Heart left ventricle (tissue), 13 donors: ENCODE measurements at regions not wholly inside any gene's neighbourhood (a gene's known extent, or its start where the extent isn't known, plus 50 kb on each side); places are given as distances from the start of the nearest gene placed in this dataset.

Source experiments
- CTCF ChIP-seq, 12 donors: fragments of 200-600 bp; sonication (generic) in 4 of 12; IDR thresholded peaks; one replicate each; pipeline versions ENCODE4 v1.5.0 to v1.8.0; 2018 to 2022; ENCODE audit warnings: antibody characterized with exemption in 12 of 12, mild to moderate bottlenecking in 5 of 12
- POLR2A ChIP-seq, 2 donors: fragments of 450-650 bp; IDR thresholded peaks; one replicate each; pipeline ENCODE4 v1.6.1; 2017; ENCODE audit warnings: antibody characterized with exemption in 2 of 2, mild to moderate bottlenecking in 2 of 2, moderate library complexity in 2 of 2
- donor health status: ischemic (EF 13 %, LVEDD 7.1; RV severe dilation, severe dysfunction).
- donor health status: DM: no; HTN: yes; CAD: no.
- donor health status: DM: no; HTN: no; CAD: no.
- donor health status: ischemic (EF 25% LVEDD 6.9; RV normal size, moderate dysfunction).
- donor health status: ischemic (EF 25% LVEDD 5.7; RV mildly dilated, moderate dysfunction).
- donor health status: ischemic (EF 35%, LVEDD 5.7; RV mildly dilated, moderate dysfunction).
- donor health status: nonischemic (EF 11% LVEDD 7.7; RV severe dilation, severe dysfunction).
- donor health status: DM: yes; HTN: yes; CAD: no.
- donor health status: PGD.
- donor health status: ischemic (EF 29% LVEDD 5.4; RV normal size, mild dysfunction).
- donor health status: nonischemic (EF 23%, LVEDD 6.1; RV moderate dilation, normal function).

- TF ChIP-seq POLR2A (IDR thresholded peaks at IDR 0.05): no peak
- TF ChIP-seq CTCF (IDR thresholded peaks at IDR 0.05): no peak
Observed at GRCh38 chr12:21991526-21991925, 50.3 kb upstream of the ABCC9 start.
